ENCODE measurements at regions not wholly inside any gene's neighbourhood (a gene's known extent, or its start where the extent isn't known, plus 50 kb on each side); places are given as distances from the start of the nearest gene placed in this dataset.
A peak's percentile ranks its signal among the peaks of the same experiment; 100 is the strongest.

DNA sequence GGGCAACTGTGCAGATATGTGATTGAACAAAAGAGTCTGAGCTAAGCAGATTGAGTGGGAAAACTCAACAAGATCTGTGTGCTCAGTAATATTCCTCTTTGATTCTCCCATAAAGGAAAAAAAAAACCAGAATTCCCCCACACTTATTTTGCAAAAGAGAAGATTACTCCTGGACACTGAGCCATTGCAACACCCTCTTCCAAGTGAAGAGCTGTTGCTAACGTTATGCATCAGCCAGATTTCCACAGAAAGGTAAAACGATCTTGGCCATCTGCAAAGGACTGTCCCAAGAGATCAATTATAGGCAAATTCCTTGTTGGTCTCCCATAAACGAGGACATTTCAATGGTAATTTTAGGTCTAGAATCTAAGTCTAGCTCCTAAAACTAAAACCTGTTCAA, 587.7 kb downstream of the C12orf50 start:
- DNase-seq (no peak), ATAC-seq (ENCODE audit: low FRiP score in 2 of 2) (no peak)
- peaks cover 0 to 2% (median 0%) of the 10 kb centered on the region in 4 donors for H3K4me1 ChIP-seq
- H3K4me3 ChIP-seq, result no peak overlapping the region
- no peaks in the 10 kb centered on the region for H3K27me3 ChIP-seq
- no peak overlapping the region for H3K27ac ChIP-seq
- 50 to 59% methylated on average over 3 of the region's 3 CpGs for WGBS, 2 donors
- TF ChIP-seq POLR2A (IDR thresholded peaks at IDR 0.05) (no peak), EP300 (IDR thresholded peaks at IDR 0.05) (no peak), POLR2AphosphoS5 (IDR thresholded peaks at IDR 0.05) (no peak)
- TF ChIP-seq, protein P1, sequence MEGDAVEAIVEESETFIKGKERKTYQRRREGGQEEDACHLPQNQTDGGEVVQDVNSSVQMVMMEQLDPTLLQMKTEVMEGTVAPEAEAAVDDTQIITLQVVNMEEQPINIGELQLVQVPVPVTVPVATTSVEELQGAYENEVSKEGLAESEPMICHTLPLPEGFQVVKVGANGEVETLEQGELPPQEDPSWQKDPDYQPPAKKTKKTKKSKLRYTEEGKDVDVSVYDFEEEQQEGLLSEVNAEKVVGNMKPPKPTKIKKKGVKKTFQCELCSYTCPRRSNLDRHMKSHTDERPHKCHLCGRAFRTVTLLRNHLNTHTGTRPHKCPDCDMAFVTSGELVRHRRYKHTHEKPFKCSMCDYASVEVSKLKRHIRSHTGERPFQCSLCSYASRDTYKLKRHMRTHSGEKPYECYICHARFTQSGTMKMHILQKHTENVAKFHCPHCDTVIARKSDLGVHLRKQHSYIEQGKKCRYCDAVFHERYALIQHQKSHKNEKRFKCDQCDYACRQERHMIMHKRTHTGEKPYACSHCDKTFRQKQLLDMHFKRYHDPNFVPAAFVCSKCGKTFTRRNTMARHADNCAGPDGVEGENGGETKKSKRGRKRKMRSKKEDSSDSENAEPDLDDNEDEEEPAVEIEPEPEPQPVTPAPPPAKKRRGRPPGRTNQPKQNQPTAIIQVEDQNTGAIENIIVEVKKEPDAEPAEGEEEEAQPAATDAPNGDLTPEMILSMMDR (IDR thresholded peaks at IDR 0.05), result no peak
- H3K36me3 ChIP-seq, result no peaks in the 10 kb centered on the region
- H3K9me3 ChIP-seq, result no peaks in the 10 kb centered on the region

DNA sequence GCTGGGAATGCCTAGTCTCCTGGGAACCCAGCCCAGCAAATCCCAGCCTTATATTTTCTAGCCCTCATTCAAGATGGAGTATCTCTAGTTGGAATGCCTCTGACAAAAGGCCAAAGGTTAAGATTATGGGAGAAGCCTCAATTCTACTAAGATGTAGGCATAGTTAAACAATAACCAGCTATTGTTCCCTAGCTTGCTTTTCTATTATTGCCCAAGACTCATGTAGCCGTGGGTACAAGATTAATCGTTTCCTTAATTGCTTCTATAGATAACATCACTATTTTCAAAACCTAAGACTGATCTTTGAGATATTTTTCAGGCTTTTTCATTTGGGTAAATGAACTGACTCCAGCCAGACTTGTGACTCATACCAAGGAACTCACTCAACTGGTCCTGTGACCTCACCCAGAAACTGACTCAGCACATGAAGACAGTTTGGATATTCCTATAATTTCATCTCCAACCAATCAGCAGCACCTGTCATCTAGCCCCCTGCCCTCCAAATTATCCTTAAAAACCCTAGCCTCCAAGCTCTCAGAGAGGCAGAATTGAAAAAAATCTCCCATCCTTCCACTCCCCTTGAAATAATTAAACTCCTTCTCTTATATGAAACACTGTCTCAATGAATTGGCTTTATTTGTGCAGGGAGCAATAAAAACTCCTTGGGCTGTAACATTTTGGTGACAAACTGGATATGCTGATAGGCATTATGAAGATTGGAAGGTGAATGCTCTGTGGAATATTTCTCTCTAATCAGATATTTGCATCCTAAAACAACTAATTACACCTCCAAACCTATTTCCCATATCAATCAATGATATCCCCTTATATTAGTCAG, 589.0 kb downstream of the C12orf50 start:
- no peak overlapping the region for H3K27ac ChIP-seq
- peaks cover 0 to 2% (median 0%) of the 10 kb centered on the region in 4 donors for H3K4me1 ChIP-seq
- no peaks in the 10 kb centered on the region for H3K27me3 ChIP-seq
- H3K36me3 ChIP-seq, result no peaks in the 10 kb centered on the region
- 5 to 15% methylated on average over 2 of the region's 2 CpGs for WGBS, 2 donors
- no peaks in the 10 kb centered on the region for H3K9me3 ChIP-seq
- H3K4me3 ChIP-seq, result no peak overlapping the region
- DNase-seq (no peak), ATAC-seq (ENCODE audit: low FRiP score in 2 of 2) (peak in 1 of 2 donors; percentile 83)
- no peak for TF ChIP-seq EP300 (IDR thresholded peaks at IDR 0.05)
- no peak for TF ChIP-seq POLR2A (IDR thresholded peaks at IDR 0.05)
- TF ChIP-seq POLR2AphosphoS5 (IDR thresholded peaks at IDR 0.05), result no peak
- TF ChIP-seq, protein P1 (IDR thresholded peaks at IDR 0.05), result no peak

DNA sequence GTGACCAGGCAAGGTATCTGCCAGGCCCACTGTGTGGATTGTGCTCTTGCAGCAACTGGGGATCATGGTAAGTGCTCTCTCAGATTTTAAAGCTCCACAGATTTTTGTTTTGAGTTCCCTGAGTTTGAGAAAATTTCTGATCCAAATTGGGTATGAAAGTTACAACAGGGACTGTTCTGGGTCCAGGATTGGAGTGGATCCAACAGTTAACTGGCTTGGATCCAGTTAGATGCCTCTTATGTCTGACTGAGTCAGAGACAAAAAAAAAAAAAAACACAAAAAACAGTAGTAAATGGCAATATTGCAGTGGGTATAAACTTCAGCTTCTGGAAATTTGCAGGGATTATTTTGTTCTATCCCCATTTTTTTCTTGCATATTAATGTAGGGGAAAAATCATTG, 598.8 kb downstream of the C12orf50 start:
- no peaks in the 10 kb centered on the region for H3K36me3 ChIP-seq
- no peaks in the 10 kb centered on the region for H3K27me3 ChIP-seq
- H3K4me1 ChIP-seq, result no peaks in the 10 kb centered on the region
- peaks cover 0 to 7% (median 2%) of the 10 kb centered on the region in 4 donors for H3K9me3 ChIP-seq
- TF ChIP-seq POLR2AphosphoS5 (IDR thresholded peaks at IDR 0.05) (no peak), EP300 (IDR thresholded peaks at IDR 0.05) (no peak), POLR2A (IDR thresholded peaks at IDR 0.05) (no peak)
- TF ChIP-seq, protein P1 (IDR thresholded peaks at IDR 0.05), result no peak
- DNase-seq (no peak), ATAC-seq (ENCODE audit: low FRiP score in 2 of 2) (no peak)
- no peak overlapping the region for H3K27ac ChIP-seq
- no peak overlapping the region for H3K4me3 ChIP-seq

DNA sequence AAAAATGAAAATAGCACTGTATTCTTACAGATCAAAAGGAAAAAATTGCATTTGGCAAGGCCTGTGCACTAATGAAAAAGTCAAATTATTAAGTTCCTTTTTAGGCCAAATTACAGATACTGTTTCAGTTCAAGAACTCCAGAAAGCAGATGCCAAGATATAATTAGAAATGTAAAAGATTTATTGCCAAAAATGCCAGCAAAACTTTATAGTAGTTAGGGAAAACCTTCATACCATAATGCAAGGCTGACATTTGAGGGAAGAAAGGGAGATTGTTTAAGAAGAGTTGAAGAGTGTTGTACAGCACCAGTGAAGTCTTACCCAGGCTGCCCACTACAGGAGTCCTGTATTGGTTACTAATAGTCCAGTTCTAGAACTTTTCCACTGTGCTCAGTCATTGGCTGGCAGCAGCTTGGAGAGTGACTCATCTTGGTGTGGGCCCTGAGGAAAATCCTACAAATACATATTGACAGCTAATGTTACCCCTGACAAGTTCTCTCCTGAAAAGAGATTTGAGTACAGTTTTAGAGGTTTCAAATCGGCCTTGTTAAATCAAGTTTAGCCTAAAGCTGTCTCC, 600.4 kb downstream of the C12orf50 start:
- 82 to 85% methylated on average over 1 of the region's 1 CpG for WGBS, 2 donors
- TF ChIP-seq POLR2A (IDR thresholded peaks at IDR 0.05) (no peak), EP300 (IDR thresholded peaks at IDR 0.05) (no peak), POLR2AphosphoS5 (IDR thresholded peaks at IDR 0.05) (no peak)
- TF ChIP-seq, protein P1 (IDR thresholded peaks at IDR 0.05), result no peak
- ATAC-seq (ENCODE audit: low FRiP score in 2 of 2), result peak in 1 of 2 donors; percentile 29
- Histone ChIP-seq H3K27ac (no peak overlapping the region), H3K4me1 (no peaks in the 10 kb centered on the region), H3K36me3 (no peaks in the 10 kb centered on the region), H3K27me3 (no peaks in the 10 kb centered on the region), H3K9me3 (peaks cover 0 to 7% (median 2%) of the 10 kb centered on the region in 4 donors), H3K4me3 (no peak overlapping the region)
- DNase-seq, result no peak

All from upper lobe of left lung (tissue), 6 donors.